Esophagus muscularis mucosa (tissue), 4 donors: ENCODE measurements at regions not wholly inside any gene's neighbourhood (a gene's known extent, or its start where the extent isn't known, plus 50 kb on each side); places are given as distances from the start of the nearest gene placed in this dataset.

Experiments used
- DNase-seq: peaks from one replicate; pipeline ENCODE4 v3.0.0-alpha.2; 2017; ENCODE audit errors: extremely low spot score
- H3K27ac ChIP-seq, 4 donors: fragments of 200-600 bp; sonication (generic); replicated peaks in 1 of 4; 1 replicate in 3 of 4; 2 replicates in 1 of 4; pipeline ENCODE4 v1.5.1; 2016 to 2019; ENCODE audit warnings: mild to moderate bottlenecking in 1 of 4
- H3K27me3 ChIP-seq, 4 donors: fragments of 200-600 bp; sonication (generic); one replicate each; pipeline versions ENCODE4 v1.5.1 to v1.6.0; 2016 to 2019
- H3K36me3 ChIP-seq, 4 donors: fragments of 200-600 bp; sonication (generic); one replicate each; pipeline ENCODE4 v1.5.1; 2016 to 2019
- H3K4me1 ChIP-seq, 4 donors: fragments of 200-600 bp; sonication (generic); one replicate each; pipeline ENCODE4 v1.5.1; 2016 to 2019
- H3K4me3 ChIP-seq, 4 donors: fragments of 200-600 bp; sonication (generic); 1 replicate in 2 of 4; 2 replicates in 2 of 4; pipeline ENCODE4 v1.5.1; 2016 to 2019; ENCODE audit warnings: mild to moderate bottlenecking in 4 of 4, moderate library complexity in 1 of 4
- H3K9me3 ChIP-seq, 4 donors: fragments of 200-600 bp; sonication (generic); 1 replicate in 3 of 4; 2 replicates in 1 of 4; pipeline ENCODE4 v1.5.1; 2016 to 2019
- EP300 ChIP-seq: sonication (generic); formaldehyde crosslinking; IDR thresholded peaks from one replicate; pipeline ENCODE4 v1.6.1; 2017; ENCODE audit warnings: antibody characterized with exemption
- POLR2A ChIP-seq: fragments of 450-650 bp; IDR thresholded peaks from one replicate; pipeline ENCODE4 v1.6.1; 2017; ENCODE audit warnings: antibody characterized with exemption, moderate library complexity, mild to moderate bottlenecking, low read depth
- POLR2AphosphoS5 ChIP-seq, 2 donors: sonication (generic); formaldehyde crosslinking; IDR thresholded peaks; one replicate each; pipeline ENCODE4 v1.6.1; 2017; ENCODE audit warnings: antibody characterized with exemption in 2 of 2
- WGBS: methylation state at CpG from one replicate; pipeline ENCODE4 v1.1.5; 2018; 5-methylcytosine and 5-hydroxymethylcytosine counted together
- intact Hi-C: fragments of 100-400 bp; cut with DNase I; formaldehyde crosslinking; loops from one replicate; pipeline ENCODE4 v1.15.1; 2023
- TF ChIP-seq, protein P1 (sequence below), 3 experiments: fragments of 200-600 bp in 2 of 3; fragments of 450-650 bp in 1 of 3; sonication (generic) in 2 of 3; IDR thresholded peaks; one replicate each; pipeline ENCODE4 v1.5.1; 2017 to 2019; ENCODE audit warnings: antibody characterized with exemption in 3 of 3, mild to moderate bottlenecking in 2 of 3, moderate library complexity in 1 of 3

DNA sequence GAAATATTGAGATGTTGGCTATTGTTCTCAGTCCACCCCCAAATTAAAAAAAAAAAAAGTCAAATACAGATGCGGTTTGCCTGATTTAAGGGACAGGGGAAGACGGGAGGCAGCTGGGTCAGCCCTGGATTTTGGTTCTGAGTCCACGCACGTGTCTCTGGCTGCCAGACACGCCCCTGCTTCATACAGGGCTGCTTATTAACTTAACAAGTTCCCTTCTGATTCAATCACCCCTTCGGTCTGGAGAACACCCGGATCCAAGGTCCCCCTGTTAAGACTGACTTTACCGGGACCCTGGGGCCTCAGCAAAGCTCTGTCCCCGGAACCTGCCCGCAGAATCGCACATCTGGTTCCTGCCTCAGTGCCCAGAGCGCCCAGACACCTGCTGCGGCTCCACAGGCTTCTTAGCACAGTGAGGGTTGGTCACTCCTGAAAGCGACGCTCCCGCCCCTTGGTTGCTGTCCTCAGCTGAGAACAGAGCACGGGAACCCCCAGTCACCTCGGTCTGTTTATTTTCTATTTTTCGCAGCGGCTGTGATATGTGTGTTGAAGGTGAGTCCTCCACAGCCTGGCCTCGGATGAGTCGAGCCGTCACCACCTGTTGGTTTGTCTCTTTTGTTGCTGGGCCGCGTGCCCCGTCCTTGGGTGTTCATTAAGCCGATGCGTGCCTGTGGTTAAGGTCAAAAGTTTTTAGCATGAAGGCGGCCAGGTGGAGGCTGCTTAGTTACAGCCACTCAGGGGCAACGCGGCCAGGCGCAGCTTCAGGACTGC, 57.2 kb downstream of the RTP5 start:
- Histone ChIP-seq H3K27ac (no peak overlapping the region), H3K27me3 (peaks cover 0 to 23% (median 0%) of the 10 kb centered on the region in 4 donors), H3K36me3 (no peaks in the 10 kb centered on the region), H3K9me3 (no peaks in the 10 kb centered on the region), H3K4me1 (peaks cover 0 to 5% (median under 1%) of the 10 kb centered on the region in 4 donors), H3K4me3 (no peak overlapping the region)
- DNase-seq = no peak
- WGBS = 58% methylated on average over 28 of the region's 32 CpGs
- intact Hi-C loops = no loop called here
- TF ChIP-seq POLR2A (no peak), POLR2AphosphoS5 (IDR thresholded peaks at IDR 0.05) (no peak), EP300 (no peak)
- TF ChIP-seq, protein P1, sequence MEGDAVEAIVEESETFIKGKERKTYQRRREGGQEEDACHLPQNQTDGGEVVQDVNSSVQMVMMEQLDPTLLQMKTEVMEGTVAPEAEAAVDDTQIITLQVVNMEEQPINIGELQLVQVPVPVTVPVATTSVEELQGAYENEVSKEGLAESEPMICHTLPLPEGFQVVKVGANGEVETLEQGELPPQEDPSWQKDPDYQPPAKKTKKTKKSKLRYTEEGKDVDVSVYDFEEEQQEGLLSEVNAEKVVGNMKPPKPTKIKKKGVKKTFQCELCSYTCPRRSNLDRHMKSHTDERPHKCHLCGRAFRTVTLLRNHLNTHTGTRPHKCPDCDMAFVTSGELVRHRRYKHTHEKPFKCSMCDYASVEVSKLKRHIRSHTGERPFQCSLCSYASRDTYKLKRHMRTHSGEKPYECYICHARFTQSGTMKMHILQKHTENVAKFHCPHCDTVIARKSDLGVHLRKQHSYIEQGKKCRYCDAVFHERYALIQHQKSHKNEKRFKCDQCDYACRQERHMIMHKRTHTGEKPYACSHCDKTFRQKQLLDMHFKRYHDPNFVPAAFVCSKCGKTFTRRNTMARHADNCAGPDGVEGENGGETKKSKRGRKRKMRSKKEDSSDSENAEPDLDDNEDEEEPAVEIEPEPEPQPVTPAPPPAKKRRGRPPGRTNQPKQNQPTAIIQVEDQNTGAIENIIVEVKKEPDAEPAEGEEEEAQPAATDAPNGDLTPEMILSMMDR (IDR thresholded peaks at IDR 0.05) = no peak

DNA sequence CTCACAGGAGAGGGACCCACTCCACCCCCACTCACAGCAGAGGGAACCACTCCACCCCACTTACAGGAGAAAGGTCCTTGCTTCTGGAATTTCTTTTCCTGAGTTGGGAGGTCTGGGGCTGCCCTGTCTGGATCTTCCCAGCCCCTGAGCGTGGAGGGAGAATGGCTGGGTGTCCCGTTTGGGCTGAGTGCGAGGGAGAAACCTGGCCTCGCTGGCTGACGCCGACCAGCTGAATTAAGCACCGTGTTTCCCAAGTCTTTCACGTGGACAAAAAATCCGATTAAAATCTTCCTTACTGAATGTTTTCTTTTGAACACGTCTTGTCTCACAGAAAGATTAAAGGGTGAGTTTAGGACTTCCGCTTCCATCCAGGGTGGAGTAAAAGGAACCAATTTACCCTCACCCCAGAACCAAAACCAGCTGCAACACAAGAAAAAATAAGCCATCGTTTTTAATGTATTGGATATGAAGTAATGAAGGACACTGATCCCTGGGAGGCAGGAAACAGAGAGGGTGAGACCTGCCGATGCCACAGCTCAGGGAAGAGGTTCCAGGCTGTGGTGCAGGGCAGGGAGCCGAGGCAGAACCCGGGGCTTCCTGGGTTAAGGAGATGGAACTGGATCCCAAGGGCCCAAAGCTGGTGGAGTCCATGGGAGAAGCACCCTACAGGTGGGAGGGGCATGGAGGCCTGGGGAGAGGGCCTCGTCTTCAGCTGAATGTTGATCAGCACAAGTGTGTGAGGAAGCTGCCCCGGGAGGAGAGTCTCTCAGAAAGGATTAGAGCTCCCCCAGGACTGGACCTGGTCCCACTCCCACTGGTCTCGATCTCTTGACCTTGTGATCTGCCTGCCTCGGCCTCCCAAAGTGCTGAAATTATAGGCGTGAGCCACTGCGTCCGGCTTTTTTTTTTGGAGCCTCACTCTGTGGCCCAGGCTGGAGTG, 60.3 kb downstream of the RTP5 start:
- H3K27ac ChIP-seq = no peak overlapping the region
- H3K4me1 ChIP-seq = peaks cover 3 to 35% (median 28%) of the 10 kb centered on the region in 4 donors
- H3K36me3 ChIP-seq = no peaks in the 10 kb centered on the region
- DNase-seq = no peak
- intact Hi-C loops = no loop called here
- H3K27me3 ChIP-seq = peaks cover 0 to 23% (median 0%) of the 10 kb centered on the region in 4 donors
- no peak overlapping the region for H3K4me3 ChIP-seq
- no peaks in the 10 kb centered on the region for H3K9me3 ChIP-seq
- TF ChIP-seq, protein P1 (IDR thresholded peaks at IDR 0.05) = no peak
- TF ChIP-seq EP300 = no peak
- TF ChIP-seq POLR2A = no peak
- no peak for TF ChIP-seq POLR2AphosphoS5 (IDR thresholded peaks at IDR 0.05)
- WGBS = 88% methylated on average over 22 of the region's 22 CpGs

DNA sequence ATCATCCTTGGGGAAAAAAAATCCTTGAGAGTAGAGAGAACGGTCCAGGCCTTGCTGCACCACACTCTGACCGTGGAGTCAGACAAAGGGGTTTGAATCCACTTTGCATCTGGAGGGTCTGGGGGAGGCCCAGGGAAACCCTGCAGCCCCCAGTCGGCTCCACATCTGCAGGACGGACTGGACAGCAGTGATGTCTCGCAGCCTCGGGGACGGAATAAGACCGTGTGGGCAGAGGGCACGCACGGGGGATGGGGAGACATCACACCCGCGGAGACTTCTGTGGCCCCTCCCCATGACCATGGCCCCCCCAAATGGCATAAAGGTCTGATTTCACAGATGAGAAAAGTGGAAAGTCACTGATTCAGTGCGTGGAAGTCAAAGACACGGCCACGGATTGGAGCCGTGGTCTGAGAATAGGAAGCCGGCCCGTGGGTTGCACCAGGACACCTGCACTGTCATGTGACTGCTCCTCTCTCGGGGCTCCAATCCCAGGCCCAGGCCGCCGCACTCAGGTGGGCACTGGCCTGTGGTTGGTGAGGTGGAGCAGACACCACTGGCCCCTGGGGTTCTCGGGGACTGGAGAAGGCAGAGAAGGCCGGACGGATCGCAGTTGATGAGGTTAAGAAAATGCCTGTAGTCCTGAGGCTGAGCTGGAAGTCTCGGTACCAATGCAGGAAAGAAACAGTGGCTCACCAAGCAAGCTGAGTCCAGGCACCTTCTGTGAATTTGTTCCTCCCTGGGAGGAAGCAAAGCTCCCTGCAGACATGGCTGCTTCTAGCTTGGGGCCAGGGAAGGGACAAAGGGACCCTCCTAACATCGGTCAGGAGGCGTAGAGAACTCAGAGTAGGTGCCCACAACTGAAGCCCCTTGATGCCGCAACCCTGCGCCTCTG, 61.8 kb downstream of the RTP5 start:
- TF ChIP-seq POLR2A = no peak
- TF ChIP-seq, protein P1 (IDR thresholded peaks at IDR 0.05) = no peak
- no peak for TF ChIP-seq POLR2AphosphoS5 (IDR thresholded peaks at IDR 0.05)
- no peak for TF ChIP-seq EP300
- Histone ChIP-seq H3K4me1 (peaks cover 3 to 35% (median 31%) of the 10 kb centered on the region in 4 donors), H3K27ac (no peak overlapping the region), H3K36me3 (no peaks in the 10 kb centered on the region), H3K9me3 (no peaks in the 10 kb centered on the region), H3K4me3 (no peak overlapping the region), H3K27me3 (peaks cover 0 to 31% (median 0%) of the 10 kb centered on the region in 4 donors)
- WGBS = 95% methylated on average over 29 of the region's 30 CpGs
- no peak for DNase-seq
- intact Hi-C loops = no loop called here
